HG02798 (cell line): ENCODE measurements at regions not wholly inside any gene's neighbourhood (a gene's known extent, or its start where the extent isn't known, plus 50 kb on each side); places are given as distances from the start of the nearest gene placed in this dataset.

Experiments
- ATAC-seq: cut with Tn5 transposase; IDR thresholded peaks from one replicate; pipeline ENCODE4 v1.9.1; 2021; ENCODE audit warnings: mild to moderate bottlenecking; ENCODE audit not compliant: unreplicated experiment, poor library complexity

DNA sequence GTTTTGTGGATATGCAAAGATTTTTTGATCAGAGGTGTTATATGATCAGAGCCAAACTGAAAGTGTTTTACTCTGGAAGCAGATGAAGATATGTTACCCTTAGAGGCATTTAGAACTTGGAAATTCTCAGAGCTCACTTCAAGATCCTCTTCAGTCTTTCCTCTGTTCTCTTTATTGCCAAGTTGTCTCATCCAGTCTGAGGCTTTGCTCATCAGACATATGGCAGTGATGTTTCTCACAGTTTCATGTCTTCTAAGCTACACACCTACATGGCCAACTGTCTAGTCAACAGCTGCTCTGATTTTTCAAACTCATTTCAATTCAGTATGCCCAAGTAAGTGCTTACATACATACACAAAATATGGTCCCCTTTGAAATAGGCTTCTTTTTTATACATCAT is 1504.3 kb upstream of the PIK3C3 start:
- no peak for ATAC-seq

DNA sequence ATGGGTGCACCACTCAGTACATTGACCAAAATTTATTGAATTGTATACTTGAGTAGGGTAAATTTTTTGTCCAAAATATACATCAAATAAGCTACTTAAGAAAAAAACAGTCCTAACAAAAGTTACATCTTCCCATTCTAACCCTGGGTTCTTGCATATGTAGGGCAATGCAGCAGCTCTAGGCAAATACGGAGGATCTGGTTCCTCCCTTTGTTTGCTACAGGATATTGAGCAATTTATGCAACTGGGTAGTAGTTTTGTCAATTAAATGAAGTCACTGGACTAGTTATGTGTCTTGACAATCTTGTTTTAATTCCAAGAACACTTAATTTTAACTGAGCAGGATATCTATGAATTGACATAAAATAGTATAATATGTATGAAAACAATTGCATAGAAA is 1507.2 kb upstream of the PIK3C3 start:
- ATAC-seq = no peak

DNA sequence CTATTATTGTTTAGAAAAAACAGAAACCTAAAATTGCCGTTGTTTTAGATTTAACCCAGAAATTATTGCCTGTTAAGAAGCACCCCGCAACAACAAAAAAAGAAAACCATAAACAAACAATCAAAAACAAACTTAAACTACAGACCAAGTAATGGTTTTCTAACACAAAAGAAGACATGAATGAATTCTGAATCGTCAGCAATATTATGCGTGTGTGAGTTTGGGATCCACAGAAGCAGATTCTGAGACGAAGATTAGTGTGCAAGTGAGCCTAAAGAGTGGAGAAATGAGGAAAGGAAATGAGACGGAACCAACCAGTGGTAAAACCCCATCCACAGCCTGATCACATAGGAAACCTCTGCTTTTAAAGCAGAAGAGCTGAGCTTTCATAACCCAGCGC is 1514.9 kb upstream of the PIK3C3 start:
- no peak for ATAC-seq

DNA sequence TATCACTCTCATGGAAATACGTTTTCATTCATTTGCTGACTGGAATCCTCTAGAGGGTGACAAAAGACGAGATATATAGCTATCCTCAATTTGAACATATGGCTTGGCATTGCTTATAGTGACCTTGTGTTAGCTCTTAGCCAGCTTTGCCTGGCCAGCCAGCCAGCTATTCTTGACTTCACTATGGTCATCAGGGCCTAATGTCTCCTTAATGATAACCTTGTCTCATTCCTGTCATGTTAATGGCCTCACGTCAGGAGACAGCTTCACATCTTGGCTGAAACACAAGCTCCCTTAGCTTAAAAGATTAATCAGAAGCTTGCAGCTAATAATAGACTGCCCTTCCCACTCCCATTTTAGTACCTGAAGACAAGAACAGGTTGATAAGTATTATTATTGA is 1517.5 kb upstream of the PIK3C3 start:
- no peak for ATAC-seq

DNA sequence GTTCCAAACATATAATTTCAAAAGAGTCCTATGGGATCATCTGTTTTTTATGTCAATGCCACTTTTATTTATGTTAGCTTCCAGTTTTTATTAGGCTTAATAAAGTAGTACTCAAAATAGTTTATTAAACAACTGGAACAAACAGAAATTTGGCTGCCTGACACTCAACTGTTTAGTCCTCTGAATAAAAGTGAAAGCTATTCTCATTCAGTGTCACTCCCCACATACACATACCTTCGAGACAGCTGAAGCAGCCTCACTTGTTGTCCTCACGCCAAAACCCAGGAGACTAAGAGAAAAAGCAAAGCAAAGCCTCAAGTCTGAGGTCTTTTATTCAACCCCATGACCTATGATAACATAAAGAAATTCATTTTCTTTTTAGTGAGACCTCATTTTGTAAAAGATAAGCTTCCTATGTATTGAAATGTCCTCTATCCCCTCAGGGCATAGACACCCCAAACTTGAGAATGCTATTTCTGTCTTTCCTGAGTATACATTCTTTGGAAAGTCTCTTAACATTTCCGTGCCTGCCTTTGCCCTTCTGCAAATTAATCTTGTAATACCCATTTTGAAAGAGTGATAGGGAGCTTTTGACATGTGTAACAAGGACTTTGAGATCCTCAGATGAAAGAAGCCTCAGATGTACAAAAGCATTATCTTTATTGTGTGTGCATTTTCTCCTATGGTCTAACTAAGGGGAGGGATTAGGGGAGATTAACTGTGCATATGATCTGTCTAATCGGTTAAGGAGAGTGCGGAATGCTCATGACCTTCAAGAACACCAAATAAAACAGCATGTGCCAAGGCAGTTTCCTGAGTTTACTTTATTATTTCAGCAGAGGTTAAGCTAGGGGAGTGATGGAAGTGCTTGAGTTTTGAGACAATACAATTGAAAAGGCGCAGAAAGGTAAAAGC is 1523.7 kb upstream of the PIK3C3 start:
- ATAC-seq = no peak

DNA sequence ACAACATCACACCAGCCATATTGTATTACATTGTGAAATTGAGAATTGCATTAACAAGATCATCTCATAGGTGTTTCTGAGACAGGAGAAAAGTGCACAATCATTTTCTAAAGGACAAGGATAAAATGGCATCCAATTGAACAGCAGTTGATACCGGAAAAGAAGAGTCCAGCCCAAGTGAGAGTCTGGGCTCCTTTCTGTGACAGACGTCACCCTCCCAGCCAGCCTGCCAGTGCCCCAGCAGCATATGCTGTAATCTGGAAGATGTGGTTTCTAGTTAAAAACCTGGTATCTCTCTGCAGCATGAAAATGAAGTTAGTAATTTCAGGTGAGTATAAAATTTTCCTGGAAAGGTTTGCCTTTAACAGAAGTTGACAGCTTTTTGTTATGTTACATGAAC is 1531.7 kb upstream of the PIK3C3 start:
- ATAC-seq = no peak

DNA sequence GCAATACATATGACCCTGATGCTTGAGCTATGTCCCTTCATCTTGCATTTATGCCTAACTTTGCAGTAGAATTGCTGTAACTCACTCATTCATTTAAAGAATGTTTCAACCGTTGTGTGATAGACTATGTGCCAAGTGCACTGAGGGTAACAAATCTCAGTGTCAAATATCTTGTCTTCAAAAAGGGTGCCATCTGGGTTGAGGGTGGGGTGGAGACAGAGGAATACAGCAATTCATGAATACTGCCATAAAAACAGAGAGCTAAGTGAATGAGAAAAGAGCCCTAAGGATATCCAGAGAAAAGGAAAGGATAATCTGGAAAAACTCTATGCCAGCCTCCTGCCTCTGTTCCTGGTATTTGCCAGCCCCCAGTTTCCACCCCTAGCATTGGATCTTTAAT is 1534.4 kb upstream of the PIK3C3 start:
- no peak for ATAC-seq

DNA sequence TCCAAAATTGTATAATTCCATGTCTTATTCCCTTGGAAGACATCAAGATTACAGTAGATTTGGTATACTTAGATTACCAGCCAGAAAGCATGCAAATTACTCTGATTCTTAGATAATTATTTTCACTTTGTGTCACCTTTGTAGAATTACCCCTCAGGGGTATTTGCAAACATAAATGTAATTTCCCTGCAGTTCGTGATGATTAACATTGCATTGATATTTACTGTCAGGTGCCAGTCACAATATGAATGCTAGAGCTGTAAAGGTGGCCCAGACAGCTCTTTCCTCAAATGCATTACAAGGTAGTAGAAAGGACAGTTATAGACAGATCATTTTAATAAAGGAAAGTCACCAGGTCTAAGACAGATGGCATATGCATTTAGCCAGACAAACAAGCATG is 1537.5 kb upstream of the PIK3C3 start:
- no peak for ATAC-seq

DNA sequence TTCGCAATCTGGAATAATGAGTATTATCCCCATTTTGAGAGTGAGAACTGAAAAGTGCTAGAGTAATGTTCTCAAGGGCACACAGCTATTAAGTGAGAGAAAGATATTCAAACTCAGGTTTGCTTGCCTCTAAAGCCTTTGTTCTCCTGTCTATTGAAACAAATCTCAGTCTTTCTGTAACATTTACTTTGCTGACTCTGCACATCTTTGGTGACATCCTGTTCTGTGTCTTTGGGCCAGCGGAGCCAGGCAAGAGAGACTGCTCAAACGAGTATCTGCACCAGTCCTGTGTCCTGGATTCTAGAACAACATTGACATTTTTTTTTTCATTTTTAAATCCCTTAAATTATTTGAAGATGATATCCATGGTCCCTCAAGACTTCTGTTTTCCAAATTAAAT is 1539.2 kb upstream of the PIK3C3 start:
- ATAC-seq = no peak

DNA sequence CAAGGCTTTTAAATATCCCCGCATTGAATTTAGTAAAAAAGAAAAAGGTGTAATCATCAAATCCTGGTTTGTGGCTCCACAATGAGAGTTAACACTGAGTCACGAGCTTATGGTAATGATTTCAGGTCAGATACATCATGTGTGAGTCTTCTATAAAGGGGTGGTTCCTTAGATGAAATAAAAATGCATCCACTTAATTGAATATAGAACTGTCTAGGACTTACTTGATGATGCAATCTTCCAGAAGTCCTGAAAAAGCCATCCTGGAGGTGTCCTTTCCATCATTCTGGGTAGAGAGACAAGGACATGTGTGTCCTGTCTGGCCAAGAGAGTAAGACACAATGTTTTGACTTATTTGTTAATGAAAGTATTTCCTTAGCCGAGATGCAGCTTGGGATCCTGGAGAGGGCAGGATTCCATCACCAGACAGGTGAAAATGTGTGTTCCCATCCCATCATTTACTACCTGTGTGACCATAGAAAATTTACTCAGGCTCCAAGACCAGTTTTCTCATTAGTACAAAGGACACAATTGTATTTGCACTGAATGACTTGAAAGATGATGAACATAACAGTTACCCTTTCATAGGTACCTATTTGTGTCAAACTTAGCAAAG is 1539.8 kb upstream of the PIK3C3 start:
- no peak for ATAC-seq

DNA sequence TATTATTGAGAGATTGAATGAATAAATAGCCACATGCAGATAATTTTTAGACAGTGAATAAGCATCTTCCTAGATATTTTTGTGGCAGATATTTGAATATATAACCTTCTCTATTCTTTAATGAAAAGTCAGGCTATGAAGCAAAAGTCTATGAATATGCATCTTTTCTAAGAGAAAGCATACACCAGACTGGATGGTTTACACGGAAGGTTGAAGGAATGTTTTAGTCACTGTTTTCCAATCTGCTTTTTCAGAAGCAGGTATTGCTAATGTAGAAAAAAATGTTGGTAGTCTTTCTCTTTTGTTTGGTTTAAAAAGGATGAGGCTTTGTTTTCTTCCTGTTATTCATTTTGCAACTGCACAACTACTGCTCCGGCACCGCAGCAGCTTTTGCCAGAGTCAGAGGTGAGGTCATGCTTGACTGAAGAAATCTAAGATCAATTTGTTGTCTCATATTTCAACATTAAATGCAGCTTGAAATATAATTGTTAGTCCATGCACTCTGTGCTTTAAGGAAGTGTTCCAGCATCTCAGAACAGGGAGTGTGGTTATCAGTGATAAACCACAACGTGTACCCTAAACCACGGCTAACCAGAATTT is 1540.8 kb upstream of the PIK3C3 start:
- ATAC-seq = no peak

DNA sequence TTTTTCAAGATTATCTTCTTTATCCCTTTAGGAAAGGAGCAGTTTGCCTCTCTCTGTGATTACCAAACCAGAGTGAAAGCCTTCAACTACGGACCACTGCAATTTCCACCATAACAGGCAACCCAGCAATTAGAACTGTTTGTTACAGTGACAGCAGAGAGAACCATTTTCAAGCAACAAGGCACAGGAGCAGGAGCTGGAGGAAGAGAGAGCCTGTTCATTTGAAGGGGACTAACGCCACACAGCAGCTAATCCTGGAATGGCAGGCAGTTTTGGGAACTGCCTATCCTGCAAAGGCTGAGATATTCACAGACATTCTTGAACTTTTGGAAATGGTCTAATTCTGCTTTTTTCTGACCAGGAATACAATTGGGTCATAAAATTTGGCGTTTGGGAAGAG is 1541.9 kb upstream of the PIK3C3 start:
- no peak for ATAC-seq

DNA sequence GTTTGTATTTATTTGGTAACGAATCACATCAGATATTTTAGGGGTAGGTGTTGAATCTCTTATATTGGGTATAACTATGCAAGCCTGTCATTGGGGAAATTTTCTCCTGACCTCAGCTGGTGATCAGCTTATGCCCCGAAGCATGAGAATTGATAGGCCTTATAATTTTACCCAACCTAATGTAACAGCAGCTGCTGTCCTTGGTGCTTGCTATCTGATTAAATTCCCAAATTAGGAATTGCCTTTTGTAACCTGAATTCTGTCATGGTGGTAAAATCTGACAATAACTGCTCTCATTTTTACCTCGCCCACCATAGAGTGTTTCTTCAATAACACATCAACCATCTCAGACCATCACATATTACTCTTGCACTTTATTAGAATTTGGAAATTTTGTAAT is 1542.6 kb upstream of the PIK3C3 start:
- ATAC-seq = no peak

DNA sequence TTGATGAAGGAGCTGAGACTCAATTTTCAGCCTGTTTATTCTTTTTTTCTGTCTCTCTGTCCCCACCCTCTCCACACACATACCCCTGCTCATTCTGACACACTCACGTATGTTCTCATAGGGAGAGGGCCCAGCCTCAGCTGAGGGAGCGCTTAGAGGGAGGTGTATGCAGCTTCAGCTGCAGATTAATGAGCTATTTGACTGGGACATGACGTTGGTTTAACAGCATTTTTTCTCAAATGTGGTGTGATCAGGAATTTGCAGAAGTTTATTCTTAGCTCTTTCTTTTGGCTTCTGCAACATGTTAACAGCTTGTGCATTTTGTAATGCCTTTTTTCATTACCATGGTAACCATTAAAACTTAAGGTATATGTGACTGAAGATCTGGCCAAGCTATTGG is 1547.1 kb upstream of the PIK3C3 start:
- no peak for ATAC-seq

DNA sequence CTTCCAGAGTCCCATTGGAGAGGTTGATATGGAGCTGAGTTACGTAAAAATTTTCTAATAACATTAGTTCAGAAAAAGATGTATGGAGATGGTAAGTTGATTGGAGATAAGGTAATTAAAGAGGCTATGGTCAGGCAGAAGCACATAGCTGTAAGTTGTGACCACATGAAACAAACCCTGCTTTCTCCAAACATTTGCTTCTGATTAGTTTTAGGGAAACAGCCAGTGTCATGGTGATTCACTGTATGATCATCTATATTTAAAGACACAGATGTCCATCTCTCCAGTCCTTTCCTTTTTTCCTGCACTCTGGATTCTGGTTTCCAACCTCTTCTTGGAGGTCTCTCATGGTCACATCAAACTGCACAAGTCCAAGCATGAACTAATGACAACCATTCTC is 1550.8 kb upstream of the PIK3C3 start:
- no peak for ATAC-seq

DNA sequence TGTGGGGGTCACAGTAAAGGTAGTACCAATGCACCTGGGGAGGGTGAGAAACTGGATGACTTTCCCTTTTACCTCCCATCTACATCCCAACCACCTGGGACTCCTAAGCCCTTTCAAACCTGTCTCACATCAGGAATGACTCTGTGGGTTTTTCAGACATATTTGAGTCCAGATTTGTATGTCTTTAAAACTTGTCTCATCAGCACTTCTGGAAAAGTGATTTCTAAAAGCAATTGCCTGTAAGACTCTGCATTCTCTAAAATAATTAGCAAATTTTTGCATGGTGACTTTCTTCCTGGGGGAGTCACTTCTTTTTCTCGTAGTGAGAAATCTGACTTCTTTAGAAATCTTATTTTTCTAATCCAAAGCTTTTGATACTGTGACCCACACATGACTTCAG is 1553.0 kb upstream of the PIK3C3 start:
- no peak for ATAC-seq

DNA sequence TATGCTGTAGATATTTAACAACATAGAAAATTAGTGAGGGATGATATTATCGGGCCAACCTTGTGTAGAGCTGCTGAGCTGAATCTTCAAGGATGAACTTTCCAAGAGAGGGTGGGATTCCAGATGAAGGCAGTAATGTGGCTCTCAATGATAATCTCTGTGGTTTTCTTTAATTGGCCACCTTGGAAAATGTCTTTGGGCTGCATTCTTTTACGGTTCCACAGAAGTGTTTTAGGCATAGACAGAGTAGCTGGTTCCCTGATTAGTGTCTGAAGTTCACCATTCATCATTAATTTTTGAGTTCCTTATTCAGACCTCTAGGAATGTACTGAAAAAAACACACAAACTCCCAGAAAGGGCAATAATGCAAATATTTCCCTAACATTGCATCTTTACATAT is 1566.9 kb upstream of the PIK3C3 start:
- ATAC-seq = no peak

DNA sequence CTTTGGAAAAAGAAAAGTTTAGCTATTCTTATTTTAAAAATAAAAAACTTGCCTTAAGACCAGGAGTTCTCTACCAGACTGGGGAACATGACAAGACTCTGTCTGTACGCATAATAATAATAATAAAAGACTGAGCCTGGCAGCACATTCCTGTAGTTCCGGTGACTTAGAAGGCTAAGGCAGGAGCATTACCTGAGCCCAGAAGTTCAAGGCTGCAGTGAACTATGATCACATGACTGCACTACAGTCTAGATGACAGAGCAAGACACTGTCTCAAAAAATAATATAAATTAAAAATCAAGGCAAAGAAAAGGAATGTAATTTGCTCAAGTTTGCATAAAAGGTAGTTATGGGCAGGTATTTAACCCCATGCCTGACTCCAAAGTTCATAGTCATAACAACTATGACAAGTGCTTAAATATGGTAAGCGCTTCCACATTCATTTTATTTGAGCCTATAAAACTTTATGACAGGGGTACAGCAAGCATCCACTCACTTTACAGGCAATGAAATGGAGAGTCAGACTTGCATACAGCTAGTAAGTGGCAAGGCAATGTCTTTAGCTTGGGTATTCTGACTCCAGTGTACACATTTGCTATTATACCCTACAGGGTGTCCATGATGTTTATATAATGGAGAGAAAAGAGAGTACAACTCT is 1567.8 kb upstream of the PIK3C3 start:
- no peak for ATAC-seq

DNA sequence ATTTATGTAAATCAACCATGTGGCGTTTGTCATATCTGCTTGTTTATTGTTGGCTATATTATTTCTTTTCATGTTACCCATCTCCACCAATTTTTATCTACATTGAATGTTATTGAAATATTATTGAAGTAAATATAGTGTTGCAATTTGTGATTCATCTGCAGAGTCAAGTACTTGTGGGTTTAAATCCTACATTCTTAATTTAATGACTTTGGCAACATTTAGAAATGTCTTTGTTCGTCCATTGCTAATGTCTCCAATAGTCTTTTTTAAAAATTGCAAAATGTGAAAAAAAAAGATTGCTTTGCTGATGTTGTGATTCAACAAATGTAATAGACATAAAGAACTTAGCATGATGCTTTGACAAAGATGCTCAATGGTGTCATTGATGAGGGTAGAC is 1572.8 kb upstream of the PIK3C3 start:
- no peak for ATAC-seq

DNA sequence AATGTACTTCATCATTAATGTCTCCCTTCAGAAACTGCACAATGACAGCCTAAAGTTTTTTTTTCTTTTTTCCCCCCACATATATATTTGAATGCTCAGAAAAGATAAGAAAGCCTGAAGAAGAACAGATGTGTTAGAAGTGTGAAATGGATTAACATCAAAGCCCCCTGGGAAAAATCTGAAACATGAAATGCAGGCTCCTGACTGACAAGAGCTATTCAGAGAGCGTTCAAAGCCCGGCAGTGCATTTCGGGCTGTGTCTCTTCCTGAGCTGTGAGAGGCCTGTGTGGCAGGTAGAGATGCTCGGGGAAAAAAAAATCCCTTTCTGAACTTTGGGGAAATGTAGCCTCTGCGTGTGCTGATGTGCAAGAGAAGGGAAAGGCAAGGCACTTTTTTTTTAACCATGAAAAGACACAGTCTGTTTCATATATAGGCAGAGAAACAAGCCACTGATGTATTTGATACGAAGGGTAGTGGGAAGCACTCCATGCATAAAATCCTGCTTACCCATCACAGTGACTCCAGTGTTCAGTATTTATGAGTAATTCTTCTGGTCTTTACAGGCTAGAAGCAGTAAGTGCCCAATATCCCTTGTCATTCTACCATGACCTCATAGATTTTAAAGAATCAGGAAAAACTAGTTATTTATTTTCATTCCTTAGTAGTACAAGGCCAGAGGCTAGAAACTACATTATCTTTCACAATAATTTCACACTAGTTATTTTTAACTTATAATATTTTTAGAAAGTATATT is 1574.2 kb upstream of the PIK3C3 start:
- no peak for ATAC-seq
